Endodermal cell (in vitro differentiated cells): ENCODE measurements at regions not wholly inside any gene's neighbourhood (a gene's known extent, or its start where the extent isn't known, plus 50 kb on each side); places are given as distances from the start of the nearest gene placed in this dataset.

ENCODE experiments used
- DNase-seq: peaks from one replicate; pipeline ENCODE4 v3.0.0-alpha.2; 2017
- H3K27ac ChIP-seq: 2 replicates; pipeline ENCODE4 v1.5.1; 2013; ENCODE audit warnings: mild to moderate bottlenecking, low read depth, low read length, moderate library complexity
- H3K27me3 ChIP-seq: 2 replicates; pipeline ENCODE4 v1.6.1; 2013; ENCODE audit warnings: mild to moderate bottlenecking, low read length, moderate library complexity; ENCODE audit not compliant: insufficient read depth, control insufficient read depth, poor library complexity, severe bottlenecking
- H3K36me3 ChIP-seq: 2 replicates; pipeline ENCODE4 v1.7.0; 2013; ENCODE audit warnings: mild to moderate bottlenecking, low read length, moderate library complexity; ENCODE audit not compliant: control insufficient read depth, insufficient read depth
- H3K4me1 ChIP-seq: one replicate; pipeline ENCODE4 v1.7.0; 2013; ENCODE audit warnings: low read length; ENCODE audit not compliant: control insufficient read depth, insufficient read depth
- H3K4me3 ChIP-seq: 2 replicates; pipeline ENCODE4 v1.5.1; 2013; ENCODE audit warnings: mild to moderate bottlenecking, low read length, moderate library complexity
- H3K9ac ChIP-seq: 2 replicates; pipeline ENCODE4 v1.6.1; 2013; ENCODE audit warnings: mild to moderate bottlenecking, low read length, moderate library complexity; ENCODE audit not compliant: poor library complexity, severe bottlenecking; ENCODE audit errors: extremely low read depth
- H3K9me3 ChIP-seq: 2 replicates; pipeline ENCODE4 v1.6.1; 2013; ENCODE audit warnings: mild to moderate bottlenecking, low read length, moderate library complexity; ENCODE audit not compliant: control insufficient read depth
- H3K27ac Mint-ChIP-seq: 2 replicates; pipeline ENCODE4 v1.8.0; 2020; ENCODE audit warnings: mixed read lengths
- H3K27me3 Mint-ChIP-seq: 2 replicates; pipeline ENCODE4 v1.8.0; 2021; ENCODE audit warnings: mild to moderate bottlenecking, mixed read lengths; ENCODE audit not compliant: insufficient read depth
- H3K36me3 Mint-ChIP-seq: 2 replicates; pipeline ENCODE4 v1.8.0; 2020; ENCODE audit warnings: low read depth, mixed read lengths
- H3K4me1 Mint-ChIP-seq: 2 replicates; pipeline ENCODE4 v1.8.0; 2020; ENCODE audit warnings: mixed read lengths
- H3K4me3 Mint-ChIP-seq: 2 replicates; pipeline ENCODE4 v1.8.0; 2020; ENCODE audit warnings: mild to moderate bottlenecking, moderate library complexity, mixed read lengths
- H3K9me3 Mint-ChIP-seq: 2 replicates; pipeline ENCODE4 v1.8.0; 2020; ENCODE audit warnings: mild to moderate bottlenecking, mixed read lengths
- CTCF ChIP-seq: fragments of 200-600 bp; sonication (generic); conservative IDR thresholded peaks from 2 replicates; pipeline ENCODE4 v1.5.0; 2021; ENCODE audit warnings: antibody characterized with exemption, mild to moderate bottlenecking
- WGBS, 2 experiments: methylation state at CpG; one replicate each; pipeline versions ENCODE4 v1.1.5 to v1.1.7; 2013; ENCODE audit warnings: missing lambda C conversion rate in 2 of 2, mixed read lengths in 1 of 2; ENCODE audit not compliant: insufficient coverage in 1 of 2, insufficient read length in 1 of 2; 5-methylcytosine and 5-hydroxymethylcytosine counted together

GRCh38 chr7:113775401-113775800 is 143.4 kb downstream of the PPP1R3A start:
- no peak overlapping the region for H3K9ac ChIP-seq
- H3K27me3 ChIP-seq: no peaks in the 10 kb centered on the region
- H3K9me3 ChIP-seq: no peaks in the 10 kb centered on the region
- H3K4me1 Mint-ChIP-seq: no peaks in the 10 kb centered on the region
- no peaks in the 10 kb centered on the region for H3K9me3 Mint-ChIP-seq
- WGBS, 2 experiments: 64 to 77% methylated on average over 1 of the region's 1 CpG
- no peak overlapping the region for H3K4me3 ChIP-seq
- no peak overlapping the region for H3K27ac ChIP-seq
- H3K36me3 Mint-ChIP-seq: no peaks in the 10 kb centered on the region
- H3K27me3 Mint-ChIP-seq: no peaks in the 10 kb centered on the region
- no peaks in the 10 kb centered on the region for H3K36me3 ChIP-seq
- TF ChIP-seq CTCF: no peak
- no peak overlapping the region for H3K27ac Mint-ChIP-seq
- no peak for DNase-seq
- no peaks in the 10 kb centered on the region for H3K4me1 ChIP-seq
- H3K4me3 Mint-ChIP-seq: no peak overlapping the region

- no peak overlapping the region for H3K27ac ChIP-seq
- Mint-ChIP-seq H3K4me3 (no peak overlapping the region), H3K4me1 (no peaks in the 10 kb centered on the region), H3K27ac (no peak overlapping the region), H3K9me3 (no peaks in the 10 kb centered on the region), H3K36me3 (no peaks in the 10 kb centered on the region), H3K27me3 (no peaks in the 10 kb centered on the region)
- no peak overlapping the region for H3K4me3 ChIP-seq
- H3K9me3 ChIP-seq: no peaks in the 10 kb centered on the region
- peak; percentile 80 for TF ChIP-seq CTCF
- DNase-seq: no peak
- no peaks in the 10 kb centered on the region for H3K36me3 ChIP-seq
- no peaks in the 10 kb centered on the region for H3K4me1 ChIP-seq
- WGBS, 2 experiments: 50 to 56% methylated on average over 2 to 3 of the region's 3 CpGs
- H3K27me3 ChIP-seq: no peaks in the 10 kb centered on the region
- no peak overlapping the region for H3K9ac ChIP-seq
Measured at GRCh38 chr7:113774182-113774807, 144.5 kb downstream of the PPP1R3A start.

- Mint-ChIP-seq H3K9me3 (no peaks in the 10 kb centered on the region), H3K4me1 (no peaks in the 10 kb centered on the region), H3K4me3 (no peak overlapping the region), H3K27ac (no peak overlapping the region), H3K36me3 (no peaks in the 10 kb centered on the region), H3K27me3 (no peaks in the 10 kb centered on the region)
- no peak for TF ChIP-seq CTCF
- no peak overlapping the region for H3K9ac ChIP-seq
- H3K27ac ChIP-seq: no peak overlapping the region
- 88 to 93% methylated on average over 10 to 12 of the region's 12 CpGs for WGBS, 2 experiments
- H3K4me3 ChIP-seq: no peak overlapping the region
- no peaks in the 10 kb centered on the region for H3K4me1 ChIP-seq
- DNase-seq: no peak
- no peaks in the 10 kb centered on the region for H3K36me3 ChIP-seq
- H3K9me3 ChIP-seq: no peaks in the 10 kb centered on the region
- H3K27me3 ChIP-seq: no peaks in the 10 kb centered on the region
Measured at GRCh38 chr7:113770146-113770738, 148.6 kb downstream of the PPP1R3A start.
